ENCODE measurements at regions not wholly inside any gene's neighbourhood (a gene's known extent, or its start where the extent isn't known, plus 50 kb on each side); places are given as distances from the start of the nearest gene placed in this dataset.

- intact Hi-C loops (cut with micrococcal nuclease; ENCODE audit: unreplicated experiment) (no loop called here), in situ Hi-C loops (cut with HindIII; ENCODE audit: extremely low pct_ligation_motif_present, low pct_unique_long_range_greater_than_20kb) (no loop called here)
- no peak overlapping the region for H3K4me2 ChIP-seq (ENCODE audit: low read depth, low read length)
- H3K27me3 ChIP-seq (ENCODE audit: control insufficient read depth in 1 of 2, insufficient read depth in 2 of 2, low read length in 2 of 2): no peaks in the 10 kb centered on the region
- FAIRE-seq: no peak
- 0 out of 2 replicates have a peak, but pooled peaks cover 6% of the 10 kb centered on the region for H4K20me1 ChIP-seq (ENCODE audit: insufficient read depth, low read length)
- TF ChIP-seq ZNF543 (CRISPR knock-in tag; IDR thresholded peaks at IDR 0.05): no peak
- no peak for TF ChIP-seq ZNF264 (CRISPR knock-in tag; IDR thresholded peaks at IDR 0.05)
- no peak for TF ChIP-seq ZNF749 (CRISPR knock-in tag; IDR thresholded peaks at IDR 0.05; ENCODE audit: borderline replicate concordance)
- no peak for TF ChIP-seq SOX5 (CRISPR knock-in tag; IDR thresholded peaks at IDR 0.05; ENCODE audit: borderline replicate concordance)
- no peak for TF ChIP-seq HNRNPUL1 (IDR thresholded peaks at IDR 0.05; ENCODE audit: low read depth, low read length)
- TF ChIP-seq ZNF710 (CRISPR knock-in tag; IDR thresholded peaks at IDR 0.05; ENCODE audit: borderline replicate concordance): no peak
- no peak for TF ChIP-seq PRDM4 (CRISPR knock-in tag; IDR thresholded peaks at IDR 0.05; ENCODE audit: borderline replicate concordance)
- TF ChIP-seq ZNF781 (CRISPR knock-in tag; IDR thresholded peaks at IDR 0.05; ENCODE audit: borderline replicate concordance, not compliant biosample characterization): no peak
- no peak overlapping the region for H3K4me3 ChIP-seq (replicated peaks in 1 of 3; ENCODE audit: insufficient read depth in 1 of 3, low read depth in 2 of 3, low read length in 3 of 3)
- H3K36me3 ChIP-seq (replicated peaks in 1 of 2; ENCODE audit: control insufficient read depth in 1 of 2, insufficient read depth in 2 of 2, low read length in 2 of 2): no peaks in the 10 kb centered on the region
- POLR2A ChIA-PET: no interaction called here
- H3K9me3 ChIP-seq (ENCODE audit: low read length): no peaks in the 10 kb centered on the region
- no peak overlapping the region for H2AFZ ChIP-seq (ENCODE audit: low read length)
- 97% methylated on average over 11 of the region's 13 CpGs for WGBS (ENCODE audit: low lambda C conversion rate)
- H3K27ac ChIP-seq (ENCODE audit: extremely low read length, insufficient read depth, low read length): no peak overlapping the region
- no peaks in the 10 kb centered on the region for H3K4me1 ChIP-seq (ENCODE audit: insufficient read depth, low read length)
- no peak for ATAC-seq
- CTCF ChIA-PET (ENCODE audit: low intra/inter-chr PET ratio, low total read pairs): no interaction called here
- no peak overlapping the region for H3K9ac ChIP-seq (ENCODE audit: insufficient read depth, low read depth, low read length)
- no peaks in the 10 kb centered on the region for H3K79me2 ChIP-seq (ENCODE audit: insufficient read depth, low read length)
- BruUV-seq (replicated peaks): no TSS peak
- DNase-seq (ENCODE audit: low spot score): no peak
These were observed 196.7 kb downstream of the CTTN start for GRCh38 chr11:70595016-70595415.
